ENCODE measurements at regions not wholly inside any gene's neighbourhood (a gene's known extent, or its start where the extent isn't known, plus 50 kb on each side); places are given as distances from the start of the nearest gene placed in this dataset.

DNA sequence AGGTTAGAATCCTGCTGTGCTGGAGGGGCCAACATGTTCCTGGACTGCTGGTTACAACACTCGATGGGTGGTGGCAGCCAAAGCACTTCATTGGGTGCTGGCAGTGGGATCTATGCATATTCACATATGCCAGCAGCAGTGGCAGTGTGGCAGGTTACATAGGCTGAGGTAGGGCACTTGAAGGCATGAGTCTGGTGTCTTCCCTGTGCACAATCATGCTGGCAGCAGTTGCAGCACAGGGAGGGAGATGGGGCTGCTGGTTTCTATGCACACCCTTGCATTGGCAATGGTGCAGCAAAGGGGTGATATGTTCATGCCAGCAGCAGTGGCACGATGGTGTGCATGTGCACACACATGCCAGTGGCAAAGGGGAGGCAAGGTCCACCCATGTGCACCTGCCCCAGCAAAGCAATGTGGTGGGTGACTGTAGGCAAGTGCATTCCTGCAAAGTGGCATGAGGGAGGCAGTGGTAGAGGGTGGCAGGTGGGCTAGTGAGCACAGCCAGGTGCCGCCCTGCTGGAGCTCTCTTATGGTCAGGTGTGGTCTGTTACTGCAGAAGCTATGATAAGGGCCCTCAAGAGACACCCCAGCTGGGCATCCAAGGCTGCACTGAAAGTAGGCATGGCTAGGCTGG is 356.2 kb upstream of the STEAP1 start:
- TF ChIP-seq, protein P1, sequence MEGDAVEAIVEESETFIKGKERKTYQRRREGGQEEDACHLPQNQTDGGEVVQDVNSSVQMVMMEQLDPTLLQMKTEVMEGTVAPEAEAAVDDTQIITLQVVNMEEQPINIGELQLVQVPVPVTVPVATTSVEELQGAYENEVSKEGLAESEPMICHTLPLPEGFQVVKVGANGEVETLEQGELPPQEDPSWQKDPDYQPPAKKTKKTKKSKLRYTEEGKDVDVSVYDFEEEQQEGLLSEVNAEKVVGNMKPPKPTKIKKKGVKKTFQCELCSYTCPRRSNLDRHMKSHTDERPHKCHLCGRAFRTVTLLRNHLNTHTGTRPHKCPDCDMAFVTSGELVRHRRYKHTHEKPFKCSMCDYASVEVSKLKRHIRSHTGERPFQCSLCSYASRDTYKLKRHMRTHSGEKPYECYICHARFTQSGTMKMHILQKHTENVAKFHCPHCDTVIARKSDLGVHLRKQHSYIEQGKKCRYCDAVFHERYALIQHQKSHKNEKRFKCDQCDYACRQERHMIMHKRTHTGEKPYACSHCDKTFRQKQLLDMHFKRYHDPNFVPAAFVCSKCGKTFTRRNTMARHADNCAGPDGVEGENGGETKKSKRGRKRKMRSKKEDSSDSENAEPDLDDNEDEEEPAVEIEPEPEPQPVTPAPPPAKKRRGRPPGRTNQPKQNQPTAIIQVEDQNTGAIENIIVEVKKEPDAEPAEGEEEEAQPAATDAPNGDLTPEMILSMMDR (IDR thresholded peaks at IDR 0.05) = no peak
- no peak for TF ChIP-seq POLR2A (IDR thresholded peaks at IDR 0.05)
